Suprapubic skin (tissue), 4 donors: ENCODE measurements at regions not wholly inside any gene's neighbourhood (a gene's known extent, or its start where the extent isn't known, plus 50 kb on each side); places are given as distances from the start of the nearest gene placed in this dataset.

Source experiments
- CTCF ChIP-seq, 2 donors: fragments of 200-600 bp in 1 of 2; fragments of 450-650 bp in 1 of 2; sonication (generic) in 1 of 2; IDR thresholded peaks; one replicate each; pipeline ENCODE4 v1.5.1; 2016 to 2019; ENCODE audit warnings: antibody characterized with exemption in 2 of 2, mild to moderate bottlenecking in 1 of 2, moderate library complexity in 1 of 2
- EP300 ChIP-seq: sonication (generic); formaldehyde crosslinking; IDR thresholded peaks from one replicate; pipeline ENCODE4 v1.6.1; 2017; ENCODE audit warnings: antibody characterized with exemption
- POLR2A ChIP-seq, 2 donors: fragments of 450-650 bp; IDR thresholded peaks; one replicate each; pipeline ENCODE4 v1.6.1; 2017; ENCODE audit warnings: antibody characterized with exemption in 2 of 2, mild to moderate bottlenecking in 2 of 2, moderate library complexity in 2 of 2
- POLR2AphosphoS5 ChIP-seq, 3 donors: sonication (generic); formaldehyde crosslinking; IDR thresholded peaks; one replicate each; pipeline ENCODE4 v1.6.1; 2017; ENCODE audit warnings: antibody characterized with exemption in 3 of 3

GRCh38 chr6:14386668-14387067 is 269.1 kb downstream of the CD83 start:
- TF ChIP-seq CTCF (IDR thresholded peaks at IDR 0.05) = no peak
- no peak for TF ChIP-seq POLR2AphosphoS5 (IDR thresholded peaks at IDR 0.05)
- TF ChIP-seq POLR2A (IDR thresholded peaks at IDR 0.05) = no peak
- TF ChIP-seq EP300 = no peak
